Upper lobe of left lung (tissue), 4 donors: ENCODE measurements at regions not wholly inside any gene's neighbourhood (a gene's known extent, or its start where the extent isn't known, plus 50 kb on each side); places are given as distances from the start of the nearest gene placed in this dataset.

Experiments
- CTCF ChIP-seq, 6 experiments: fragments of 450-650 bp in 4 of 6; fragments of 200-600 bp in 2 of 6; sonication (generic) in 2 of 6; IDR thresholded peaks; one replicate each; pipeline ENCODE4 v1.5.1; 2016 to 2019; ENCODE audit warnings: antibody characterized with exemption in 6 of 6
- EP300 ChIP-seq, 4 donors: sonication (generic); formaldehyde crosslinking; IDR thresholded peaks; one replicate each; pipeline ENCODE4 v1.5.1; 2017; ENCODE audit warnings: antibody characterized with exemption in 4 of 4, control low read depth in 2 of 4
- POLR2AphosphoS5 ChIP-seq, 2 donors: sonication (generic); formaldehyde crosslinking; IDR thresholded peaks; one replicate each; pipeline ENCODE4 v1.5.1; 2017; ENCODE audit warnings: antibody characterized with exemption in 2 of 2

- TF ChIP-seq CTCF (IDR thresholded peaks at IDR 0.05): no peak
- TF ChIP-seq EP300 (IDR thresholded peaks at IDR 0.05): no peak
- TF ChIP-seq POLR2AphosphoS5 (IDR thresholded peaks at IDR 0.05): no peak
Observed at GRCh38 chr2:215699700-215700538, 264.1 kb upstream of the FN1 start.
